ENCODE measurements at regions not wholly inside any gene's neighbourhood (a gene's known extent, or its start where the extent isn't known, plus 50 kb on each side); places are given as distances from the start of the nearest gene placed in this dataset.

DNA sequence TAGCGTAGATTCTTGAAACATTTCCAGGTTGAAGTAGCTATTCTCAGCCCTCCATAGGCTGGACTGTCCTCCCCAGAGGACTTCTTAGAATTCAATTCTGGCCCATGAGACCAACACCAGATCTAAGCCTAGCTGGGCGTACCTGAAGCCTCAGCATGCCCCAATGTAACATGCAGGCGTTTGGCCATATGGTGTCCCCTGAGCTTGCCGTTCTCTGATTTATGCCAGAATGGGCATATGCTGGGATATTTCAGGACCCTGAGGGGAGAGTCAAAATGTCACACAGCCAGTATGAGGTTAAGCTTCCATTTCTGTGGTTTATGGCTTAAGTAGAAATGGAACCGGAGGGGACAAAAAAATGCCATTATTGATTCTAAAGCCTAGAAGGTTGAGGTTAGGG, 317.7 kb upstream of the OBI1 start:
- Histone ChIP-seq H3K4me1 (ENCODE audit: insufficient read depth) (no peaks in the 10 kb centered on the region), H3K36me3 (ENCODE audit: insufficient read depth) (no peaks in the 10 kb centered on the region), H3K27ac (ENCODE audit: low read depth) (no peak overlapping the region), H3K4me3 (ENCODE audit: low read depth, low read length) (no peak overlapping the region)
- no peak for DNase-seq (ENCODE audit: extremely low spot score)
- 90% methylated on average over 5 of the region's 5 CpGs for WGBS

DNA sequence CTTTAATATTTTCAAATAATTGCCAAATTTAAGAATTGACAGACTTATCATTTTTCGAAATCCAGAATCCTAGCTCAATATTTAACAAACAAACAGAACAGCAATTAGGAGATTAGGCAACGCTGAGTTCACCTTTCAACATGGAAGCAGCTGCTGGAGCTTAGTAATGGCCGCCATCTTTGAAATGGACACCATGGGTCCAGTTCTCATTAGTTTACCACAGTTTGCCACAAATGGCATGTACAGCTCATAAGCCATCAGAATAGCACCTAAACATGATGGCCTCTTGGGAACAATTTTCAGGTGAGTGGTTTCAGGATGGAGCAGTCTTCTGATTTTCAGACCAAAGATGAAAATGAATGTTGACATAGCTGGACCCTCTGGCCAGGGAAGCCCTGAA, 313.6 kb upstream of the OBI1 start:
- H3K4me3 ChIP-seq (ENCODE audit: low read depth, low read length): no peak overlapping the region
- H3K36me3 ChIP-seq (ENCODE audit: insufficient read depth): no peaks in the 10 kb centered on the region
- H3K4me1 ChIP-seq (ENCODE audit: insufficient read depth): no peaks in the 10 kb centered on the region
- DNase-seq (ENCODE audit: extremely low spot score): no peak
- 88% methylated on average over 3 of the region's 3 CpGs for WGBS
- H3K27ac ChIP-seq (ENCODE audit: low read depth): no peak overlapping the region

DNA sequence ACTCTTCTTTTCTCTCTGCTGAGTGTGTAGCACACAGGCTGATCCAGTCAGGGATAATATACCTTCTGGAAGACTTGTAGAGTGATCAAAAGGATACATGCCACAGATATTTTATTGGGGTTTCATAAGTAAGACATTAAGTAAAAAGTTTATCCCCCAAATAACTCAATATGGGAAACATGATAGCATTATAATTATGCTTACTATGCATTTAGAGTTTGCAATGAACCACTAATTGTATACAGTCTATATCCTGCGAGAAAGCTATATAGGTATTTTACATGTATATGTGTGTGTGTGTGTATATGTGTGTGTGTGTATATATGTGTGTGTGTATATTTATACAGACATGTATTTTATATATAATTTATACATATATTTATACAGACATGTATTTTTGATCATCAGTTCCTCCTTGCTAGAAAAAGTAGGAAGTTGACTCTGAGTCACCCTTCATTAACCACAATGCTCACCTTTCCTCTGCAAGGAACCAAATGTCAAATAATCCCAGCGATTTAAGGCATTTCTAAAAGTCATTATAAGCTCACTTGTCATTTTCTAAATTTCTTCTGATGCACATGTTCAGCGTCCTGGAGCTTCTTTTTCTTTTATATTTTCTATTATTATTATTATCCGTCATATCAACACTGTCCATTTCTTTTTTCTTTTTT, 312.5 kb upstream of the OBI1 start:
- Histone ChIP-seq H3K36me3 (ENCODE audit: insufficient read depth) (no peaks in the 10 kb centered on the region), H3K4me3 (ENCODE audit: low read depth, low read length) (no peak overlapping the region), H3K27ac (ENCODE audit: low read depth) (no peak overlapping the region), H3K4me1 (ENCODE audit: insufficient read depth) (no peaks in the 10 kb centered on the region)
- 85% methylated on average over 4 of the region's 4 CpGs for WGBS
- DNase-seq (ENCODE audit: extremely low spot score): no peak

DNA sequence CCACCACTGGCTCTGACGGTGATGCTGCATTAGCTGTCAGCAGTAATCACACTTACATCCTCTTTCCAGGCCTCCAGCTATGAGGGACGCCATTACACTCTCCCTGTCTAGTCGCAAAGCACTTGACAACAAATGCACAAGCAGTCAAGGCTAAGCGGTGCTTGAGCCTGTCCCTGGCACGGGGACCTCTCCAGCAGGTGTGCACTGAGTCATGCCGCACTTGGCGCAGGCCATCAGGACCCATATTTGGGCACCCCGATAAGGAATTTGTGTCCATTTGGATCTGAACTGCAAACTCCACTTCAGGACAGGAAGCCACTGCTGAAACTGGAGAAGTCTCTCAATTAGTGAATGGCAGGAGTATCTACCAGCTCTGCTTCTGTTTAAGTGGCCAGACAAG, 301.9 kb upstream of the OBI1 start:
- 78% methylated on average over 8 of the region's 8 CpGs for WGBS

DNA sequence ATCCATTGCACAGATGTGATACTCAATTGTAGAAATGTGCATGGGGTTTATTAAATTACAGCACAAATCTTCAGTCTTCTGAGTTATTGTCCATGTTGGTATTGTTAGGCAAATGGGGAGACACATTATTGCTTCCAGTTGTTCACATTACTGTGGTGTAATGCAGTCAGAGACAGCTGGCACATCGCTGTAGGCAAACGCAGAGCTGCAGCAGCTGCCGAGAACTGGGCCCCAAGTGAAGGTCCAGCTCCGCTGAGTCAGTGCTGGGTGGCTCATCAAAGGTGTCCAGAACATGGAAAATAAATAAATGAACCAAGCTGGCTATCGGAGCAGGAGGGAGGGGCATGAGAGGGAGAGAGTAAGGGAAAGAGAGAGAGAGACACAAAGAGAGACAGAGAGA, 299.1 kb upstream of the OBI1 start:
- no peak overlapping the region for H3K27ac ChIP-seq (ENCODE audit: low read depth)
- no peak for DNase-seq (ENCODE audit: extremely low spot score)
- WGBS: 31% methylated on average over 5 of the region's 5 CpGs
- H3K4me3 ChIP-seq (ENCODE audit: low read depth, low read length): no peak overlapping the region
- H3K36me3 ChIP-seq (ENCODE audit: insufficient read depth): no peaks in the 10 kb centered on the region
- H3K4me1 ChIP-seq (ENCODE audit: insufficient read depth): no peaks in the 10 kb centered on the region

More for the DNA sequence above, 301.9 kb upstream of the OBI1 start:
- H3K27ac ChIP-seq (ENCODE audit: low read depth): no peak overlapping the region
- H3K4me3 ChIP-seq (ENCODE audit: low read depth, low read length): no peak overlapping the region
- no peaks in the 10 kb centered on the region for H3K36me3 ChIP-seq (ENCODE audit: insufficient read depth)
- no peaks in the 10 kb centered on the region for H3K4me1 ChIP-seq (ENCODE audit: insufficient read depth)
- DNase-seq (ENCODE audit: extremely low spot score): no peak

DNA sequence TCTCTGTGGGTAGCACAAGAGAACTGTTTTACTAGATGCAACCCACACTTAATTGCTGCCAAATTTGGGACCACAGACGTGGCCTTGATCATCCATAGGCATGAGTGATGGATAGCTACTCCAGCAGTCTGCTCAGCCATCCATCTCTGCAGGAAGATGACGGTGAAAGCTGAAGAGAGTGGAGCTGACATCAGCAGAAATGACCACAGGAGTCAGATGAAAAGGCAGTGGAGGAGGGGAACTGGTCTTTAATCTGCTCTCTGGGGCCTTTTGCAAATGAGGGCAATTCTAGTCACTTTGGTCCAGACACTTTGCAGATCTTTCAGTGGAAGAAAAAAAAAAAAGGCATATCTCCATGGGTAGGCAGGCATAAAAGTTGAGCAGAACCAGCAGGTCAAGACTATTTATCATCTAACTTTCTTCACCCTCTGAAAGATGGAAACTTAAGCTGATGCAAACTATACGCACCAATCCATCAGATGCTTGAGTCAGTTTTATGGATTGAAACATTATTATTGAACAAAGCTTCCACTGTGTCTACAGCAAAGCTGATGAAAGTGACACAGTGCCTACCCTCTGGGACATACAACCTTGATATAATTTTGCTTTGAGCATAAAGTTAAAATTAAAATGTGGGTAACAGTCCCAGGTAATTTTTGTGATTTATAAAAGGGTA, 281.6 kb upstream of the OBI1 start:
- Histone ChIP-seq H3K4me3 (ENCODE audit: low read depth, low read length) (no peak overlapping the region), H3K27ac (ENCODE audit: low read depth) (no peak overlapping the region), H3K36me3 (ENCODE audit: insufficient read depth) (no peaks in the 10 kb centered on the region), H3K4me1 (ENCODE audit: insufficient read depth) (no peaks in the 10 kb centered on the region)
- WGBS: 40% methylated on average over 3 of the region's 3 CpGs
- no peak for DNase-seq (ENCODE audit: extremely low spot score)

DNA sequence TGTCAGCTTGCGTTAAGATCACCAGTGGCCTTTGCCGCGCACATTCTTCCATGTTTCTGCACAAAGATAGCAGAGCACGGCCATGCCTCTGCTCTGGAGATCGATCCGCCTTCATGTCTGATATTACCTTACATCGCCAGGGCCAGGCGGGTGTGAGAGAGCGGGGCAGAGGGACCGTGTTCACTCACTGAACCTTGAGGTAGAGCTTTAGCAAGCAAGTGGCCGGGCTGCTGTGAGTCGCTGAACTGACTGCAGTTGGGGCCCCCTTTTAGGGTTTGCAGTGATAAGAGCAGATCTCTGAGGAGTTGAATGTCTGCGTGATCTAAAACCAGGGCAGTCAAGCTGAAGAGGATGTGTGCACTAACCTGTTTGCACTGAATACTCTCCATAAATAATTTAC, 275.4 kb upstream of the OBI1 start:
- no peaks in the 10 kb centered on the region for H3K4me1 ChIP-seq (ENCODE audit: insufficient read depth)
- H3K36me3 ChIP-seq (ENCODE audit: insufficient read depth): no peaks in the 10 kb centered on the region
- no peak overlapping the region for H3K4me3 ChIP-seq (ENCODE audit: low read depth, low read length)
- 75% methylated on average over 13 of the region's 13 CpGs for WGBS
- H3K27ac ChIP-seq (ENCODE audit: low read depth): no peak overlapping the region
- no peak for DNase-seq (ENCODE audit: extremely low spot score)

DNA sequence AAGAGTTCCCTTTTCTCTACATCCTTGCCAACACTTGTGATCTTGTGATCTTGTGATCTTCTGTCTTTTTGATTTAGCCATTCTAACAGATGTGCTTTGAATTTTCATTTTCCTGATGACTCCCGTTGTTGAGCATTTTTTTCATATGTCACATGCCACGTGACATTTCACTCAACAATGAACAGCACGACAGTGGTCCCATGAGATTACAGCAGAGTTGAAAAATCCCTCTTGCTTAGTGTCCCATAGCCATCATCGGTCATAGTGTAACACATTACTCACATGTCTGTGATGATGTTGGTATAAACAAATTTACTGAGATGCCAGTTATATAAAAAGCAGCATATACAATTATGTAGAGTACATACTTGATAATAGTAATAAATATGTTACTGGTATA, 256.1 kb upstream of the OBI1 start:
- 82% methylated on average over 4 of the region's 4 CpGs for WGBS
- no peaks in the 10 kb centered on the region for H3K4me1 ChIP-seq (ENCODE audit: insufficient read depth)
- DNase-seq (ENCODE audit: extremely low spot score): no peak
- no peaks in the 10 kb centered on the region for H3K36me3 ChIP-seq (ENCODE audit: insufficient read depth)
- no peak overlapping the region for H3K4me3 ChIP-seq (ENCODE audit: low read depth, low read length)
- H3K27ac ChIP-seq (ENCODE audit: low read depth): no peak overlapping the region

DNA sequence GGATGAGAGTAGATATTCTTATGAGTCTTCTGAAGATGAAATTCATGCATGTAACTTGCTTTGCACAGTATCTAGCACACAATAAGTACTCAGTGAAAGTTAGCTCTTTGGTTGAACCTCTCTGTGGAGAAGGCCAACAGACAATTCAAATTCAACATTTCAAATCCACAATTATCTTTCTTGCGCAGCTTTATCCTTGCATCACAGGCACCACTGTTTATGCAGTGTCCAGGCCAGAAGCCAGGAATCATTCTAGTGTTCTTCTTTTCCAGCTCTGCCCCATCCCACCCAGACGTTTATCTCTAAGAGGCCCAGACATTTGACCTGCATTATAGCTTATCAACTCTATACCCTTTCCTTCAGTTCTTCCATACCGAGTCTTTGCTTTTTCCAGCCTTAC, 254.7 kb upstream of the OBI1 start:
- WGBS: 29% methylated on average over 3 of the region's 3 CpGs
- Histone ChIP-seq H3K36me3 (ENCODE audit: insufficient read depth) (no peaks in the 10 kb centered on the region), H3K4me1 (ENCODE audit: insufficient read depth) (no peaks in the 10 kb centered on the region), H3K4me3 (ENCODE audit: low read depth, low read length) (no peak overlapping the region), H3K27ac (ENCODE audit: low read depth) (no peak overlapping the region)
- no peak for DNase-seq (ENCODE audit: extremely low spot score)

DNA sequence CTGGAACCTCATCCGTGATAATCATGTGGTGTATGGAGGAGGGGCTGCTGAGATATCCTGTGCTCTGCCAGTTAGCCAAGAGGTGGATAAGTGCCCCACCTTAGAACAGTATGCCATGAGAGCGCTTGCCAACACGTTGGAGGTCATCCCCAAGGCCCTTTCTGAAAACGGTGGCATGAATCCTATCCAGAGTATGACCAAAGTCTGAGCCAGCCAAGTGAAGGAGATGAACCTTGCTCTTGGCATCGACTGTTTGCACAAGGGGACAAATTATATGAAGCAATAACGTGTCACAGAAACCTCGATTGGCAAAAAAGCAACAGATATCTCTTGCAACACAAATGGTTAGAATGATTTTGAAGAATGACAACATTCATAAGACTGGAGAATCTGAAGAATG, 251.2 kb upstream of the OBI1 start:
- Histone ChIP-seq H3K36me3 (ENCODE audit: insufficient read depth) (no peaks in the 10 kb centered on the region), H3K4me3 (ENCODE audit: low read depth, low read length) (no peak overlapping the region), H3K27ac (ENCODE audit: low read depth) (no peak overlapping the region), H3K4me1 (ENCODE audit: insufficient read depth) (no peaks in the 10 kb centered on the region)
- WGBS: 81% methylated on average over 7 of the region's 7 CpGs
- no peak for DNase-seq (ENCODE audit: extremely low spot score)

DNA sequence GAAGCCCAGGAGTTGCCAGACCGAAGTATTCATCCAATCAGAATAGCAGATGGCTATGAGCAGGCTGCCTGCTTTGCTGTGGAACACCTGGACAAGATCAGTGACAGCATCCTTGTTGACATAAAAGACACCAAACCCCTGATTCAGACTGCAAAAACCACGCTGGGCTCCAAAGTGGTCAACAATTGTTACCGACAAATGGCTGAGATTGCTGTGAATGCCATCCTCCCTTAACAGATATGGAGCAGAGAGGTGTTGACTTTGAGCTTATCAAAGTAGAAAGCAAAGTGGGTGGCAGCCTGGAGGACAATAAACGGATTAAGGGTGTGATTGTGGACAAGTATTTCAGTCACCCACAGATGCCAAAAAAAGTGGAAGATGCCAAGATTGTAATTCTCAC, 250.3 kb upstream of the OBI1 start:
- DNase-seq (ENCODE audit: extremely low spot score): no peak
- H3K36me3 ChIP-seq (ENCODE audit: insufficient read depth): no peaks in the 10 kb centered on the region
- no peak overlapping the region for H3K27ac ChIP-seq (ENCODE audit: low read depth)
- WGBS: 29% methylated on average over 4 of the region's 4 CpGs
- H3K4me1 ChIP-seq (ENCODE audit: insufficient read depth): no peaks in the 10 kb centered on the region
- no peak overlapping the region for H3K4me3 ChIP-seq (ENCODE audit: low read depth, low read length)

DNA sequence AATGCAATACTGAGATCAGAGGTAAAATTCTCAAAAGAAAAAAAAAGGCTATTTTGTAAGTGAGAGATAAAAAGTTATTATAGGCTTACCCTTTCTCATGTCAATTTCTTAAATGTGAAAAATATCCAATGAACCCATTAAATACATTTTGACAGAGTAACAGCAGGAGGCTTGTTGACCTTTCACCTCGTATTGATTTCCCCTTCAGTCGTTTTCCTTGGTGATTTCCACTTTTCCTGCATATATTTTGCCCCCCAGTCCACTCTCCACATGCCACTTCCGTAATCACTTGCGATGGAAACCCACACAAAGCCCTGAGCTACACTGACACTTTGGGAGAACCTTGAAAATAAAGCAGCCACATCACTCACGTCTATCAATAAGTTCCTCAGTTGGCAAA, 248.1 kb upstream of the OBI1 start:
- no peaks in the 10 kb centered on the region for H3K36me3 ChIP-seq (ENCODE audit: insufficient read depth)
- 55% methylated on average over 5 of the region's 5 CpGs for WGBS
- no peak overlapping the region for H3K27ac ChIP-seq (ENCODE audit: low read depth)
- no peaks in the 10 kb centered on the region for H3K4me1 ChIP-seq (ENCODE audit: insufficient read depth)
- H3K4me3 ChIP-seq (ENCODE audit: low read depth, low read length): no peak overlapping the region
- no peak for DNase-seq (ENCODE audit: extremely low spot score)

DNA sequence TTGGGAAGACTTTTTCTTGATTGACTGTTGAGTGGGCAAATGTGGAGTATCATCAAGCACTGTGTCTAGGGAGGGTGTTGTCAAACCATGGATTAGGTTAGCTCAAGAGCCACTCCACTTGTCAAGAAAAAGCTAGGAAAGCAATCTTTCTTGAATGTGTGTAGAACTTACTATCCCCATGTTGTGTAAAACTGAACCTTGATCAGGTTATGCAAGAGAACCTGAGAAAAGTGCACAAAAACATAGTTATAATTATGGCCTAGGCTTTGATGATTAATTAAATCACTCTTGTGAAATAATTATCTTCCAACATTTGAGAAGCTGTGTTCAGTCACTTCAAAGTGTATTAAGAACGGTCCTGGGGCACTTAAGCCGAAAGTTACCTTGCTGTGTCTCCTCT, 238.2 kb upstream of the OBI1 start:
- no peaks in the 10 kb centered on the region for H3K4me1 ChIP-seq (ENCODE audit: insufficient read depth)
- no peaks in the 10 kb centered on the region for H3K36me3 ChIP-seq (ENCODE audit: insufficient read depth)
- no peak for DNase-seq (ENCODE audit: extremely low spot score)
- 41% methylated on average over 2 of the region's 2 CpGs for WGBS
- no peak overlapping the region for H3K4me3 ChIP-seq (ENCODE audit: low read depth, low read length)
- no peak overlapping the region for H3K27ac ChIP-seq (ENCODE audit: low read depth)

DNA sequence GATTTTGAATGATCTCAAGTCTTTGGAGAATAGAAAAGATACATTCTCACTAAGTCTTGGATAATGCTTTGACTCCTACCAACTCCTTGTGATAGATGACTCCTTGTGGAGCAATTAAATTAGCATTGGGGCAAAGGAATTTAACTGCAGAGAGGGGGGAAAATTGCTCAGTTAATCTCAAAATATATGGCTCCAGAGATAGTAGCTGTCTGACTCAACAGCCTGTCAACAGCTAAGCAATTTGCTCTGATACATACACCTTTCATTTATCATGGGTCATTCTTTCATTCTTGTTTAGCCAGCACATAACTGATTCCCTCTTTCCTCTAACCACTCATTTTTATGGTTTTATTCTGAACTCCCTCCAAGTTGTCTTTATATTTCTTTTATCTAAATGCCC, 225.6 kb upstream of the OBI1 start:
- H3K4me1 ChIP-seq (ENCODE audit: insufficient read depth): no peaks in the 10 kb centered on the region
- H3K4me3 ChIP-seq (ENCODE audit: low read depth, low read length): no peak overlapping the region
- no peaks in the 10 kb centered on the region for H3K36me3 ChIP-seq (ENCODE audit: insufficient read depth)
- no peak overlapping the region for H3K27ac ChIP-seq (ENCODE audit: low read depth)
- DNase-seq (ENCODE audit: extremely low spot score): no peak

DNA sequence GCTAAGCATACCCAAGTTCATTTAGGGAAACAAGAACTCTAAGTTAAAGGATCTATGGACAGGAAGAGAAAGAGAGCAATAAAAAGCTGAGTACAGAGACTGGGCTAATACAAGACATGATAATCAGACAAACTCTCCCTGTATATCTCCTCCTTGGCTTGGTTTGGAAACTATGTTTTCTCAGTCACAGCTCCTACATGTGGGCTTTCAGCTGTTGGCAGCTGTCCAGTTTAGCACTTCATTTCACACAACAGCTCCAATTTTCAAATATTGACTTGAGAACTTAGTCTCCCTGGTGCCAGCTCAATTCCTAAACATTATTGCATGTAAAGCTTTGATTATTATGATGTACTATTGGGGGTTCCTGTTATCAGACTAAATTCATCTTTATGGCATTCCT, 222.8 kb upstream of the OBI1 start:
- DNase-seq (ENCODE audit: extremely low spot score): no peak
- Histone ChIP-seq H3K27ac (ENCODE audit: low read depth) (no peak overlapping the region), H3K4me1 (ENCODE audit: insufficient read depth) (no peaks in the 10 kb centered on the region), H3K4me3 (ENCODE audit: low read depth, low read length) (no peak overlapping the region), H3K36me3 (ENCODE audit: insufficient read depth) (no peaks in the 10 kb centered on the region)
